ENCODE measurements at regions not wholly inside any gene's neighbourhood (a gene's known extent, or its start where the extent isn't known, plus 50 kb on each side); places are given as distances from the start of the nearest gene placed in this dataset.

DNA sequence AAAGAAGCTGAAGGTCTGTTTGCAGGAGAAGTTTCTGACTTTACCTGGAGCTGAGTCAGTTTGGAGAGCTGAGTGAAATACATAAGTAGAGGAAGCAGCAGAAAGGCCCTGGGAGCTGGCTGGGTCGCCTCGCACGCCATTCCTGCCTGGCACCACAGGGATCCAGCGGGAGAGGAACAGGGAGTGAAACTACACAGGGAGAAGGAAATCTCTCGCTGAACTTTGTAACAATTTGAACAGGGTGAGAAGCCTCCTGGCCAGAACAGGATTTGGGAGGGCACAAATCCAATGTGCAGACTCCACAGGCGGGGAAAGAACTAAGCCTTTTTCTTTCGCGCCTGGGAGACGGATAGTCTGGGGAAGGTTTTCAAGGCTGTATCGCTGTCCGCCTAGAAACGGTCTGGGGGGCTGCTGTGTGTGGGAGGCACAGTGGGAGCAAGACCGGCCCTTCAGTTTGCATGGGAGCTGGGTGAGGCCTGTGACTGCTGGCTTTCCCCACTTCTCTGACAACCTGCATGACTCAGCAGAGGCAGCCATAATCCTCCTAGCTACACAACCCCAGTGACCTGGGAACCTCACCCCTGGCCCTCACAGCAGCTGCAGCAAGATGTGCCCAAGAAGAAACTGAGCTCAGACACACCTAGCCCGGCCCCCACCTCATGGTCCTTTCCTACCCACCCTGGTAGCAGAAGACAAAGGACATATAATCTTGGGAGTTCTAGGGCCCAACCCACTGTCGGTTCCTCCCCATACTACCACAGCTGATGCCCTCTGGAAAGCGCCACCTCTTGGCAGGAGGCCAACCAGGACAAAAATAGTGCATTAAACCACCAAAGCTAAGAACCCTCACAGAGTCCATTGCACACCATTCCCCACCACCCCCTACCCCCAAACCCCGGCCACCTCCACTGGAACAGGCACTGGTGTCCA is 778.6 kb downstream of the KCNJ2 start:
- TF ChIP-seq EP300 (IDR thresholded peaks at IDR 0.05; ENCODE audit: borderline replicate concordance) = no peak
- no peak for TF ChIP-seq CEBPB (IDR thresholded peaks at IDR 0.05)
